ENCODE measurements at regions not wholly inside any gene's neighbourhood (a gene's known extent, or its start where the extent isn't known, plus 50 kb on each side); places are given as distances from the start of the nearest gene placed in this dataset.

DNA sequence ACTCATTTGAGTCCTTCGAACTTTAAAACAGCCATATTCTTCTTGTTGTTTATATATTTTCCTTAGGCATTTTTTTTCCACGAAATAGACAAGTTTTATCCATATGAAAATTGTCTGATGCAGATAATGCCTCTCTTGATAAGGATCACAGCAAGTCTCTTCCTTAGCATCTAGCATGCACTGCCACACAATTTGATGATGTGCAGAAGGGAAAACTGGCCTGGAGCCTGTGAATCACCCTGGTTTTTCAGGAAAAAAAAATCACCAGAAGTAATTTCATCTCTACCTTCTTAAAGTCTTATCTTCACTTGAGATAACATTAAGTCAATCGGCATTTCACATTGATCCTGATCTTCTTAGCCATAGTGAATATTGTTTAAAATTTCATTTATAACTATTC lies 199.8 kb downstream of the TENT5A start:
- TF ChIP-seq, protein P1, sequence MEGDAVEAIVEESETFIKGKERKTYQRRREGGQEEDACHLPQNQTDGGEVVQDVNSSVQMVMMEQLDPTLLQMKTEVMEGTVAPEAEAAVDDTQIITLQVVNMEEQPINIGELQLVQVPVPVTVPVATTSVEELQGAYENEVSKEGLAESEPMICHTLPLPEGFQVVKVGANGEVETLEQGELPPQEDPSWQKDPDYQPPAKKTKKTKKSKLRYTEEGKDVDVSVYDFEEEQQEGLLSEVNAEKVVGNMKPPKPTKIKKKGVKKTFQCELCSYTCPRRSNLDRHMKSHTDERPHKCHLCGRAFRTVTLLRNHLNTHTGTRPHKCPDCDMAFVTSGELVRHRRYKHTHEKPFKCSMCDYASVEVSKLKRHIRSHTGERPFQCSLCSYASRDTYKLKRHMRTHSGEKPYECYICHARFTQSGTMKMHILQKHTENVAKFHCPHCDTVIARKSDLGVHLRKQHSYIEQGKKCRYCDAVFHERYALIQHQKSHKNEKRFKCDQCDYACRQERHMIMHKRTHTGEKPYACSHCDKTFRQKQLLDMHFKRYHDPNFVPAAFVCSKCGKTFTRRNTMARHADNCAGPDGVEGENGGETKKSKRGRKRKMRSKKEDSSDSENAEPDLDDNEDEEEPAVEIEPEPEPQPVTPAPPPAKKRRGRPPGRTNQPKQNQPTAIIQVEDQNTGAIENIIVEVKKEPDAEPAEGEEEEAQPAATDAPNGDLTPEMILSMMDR (IDR thresholded peaks at IDR 0.05) = no peak
- no peak for TF ChIP-seq POLR2A (IDR thresholded peaks at IDR 0.05)
- no peak for TF ChIP-seq POLR2AphosphoS5 (IDR thresholded peaks at IDR 0.05)

All from stomach (tissue), 4 donors.